NCI-H1436 treated with DMSO at 0.1 percent for 48 hours (cell line): ENCODE measurements at regions not wholly inside any gene's neighbourhood (a gene's known extent, or its start where the extent isn't known, plus 50 kb on each side); places are given as distances from the start of the nearest gene placed in this dataset.
"Not testable (repeated sequence)": the region's sequence is repeated elsewhere in the genome, so short reads cannot be mapped to it uniquely, and the experiment has no call there.

Experiments used
- DNase-seq: peaks from one replicate; lab custom pipeline; 2025; lab: John Stamatoyannopoulos, UW

GRCh38 chr12:25337916-25338315 lies 87.2 kb upstream of the KRAS start:
- no peak for DNase-seq

GRCh38 chr12:25332143-25332542 lies 81.4 kb upstream of the KRAS start:
- DNase-seq, result no peak

- DNase-seq, result no peak
These were observed 77.5 kb upstream of the KRAS start for GRCh38 chr12:25328072-25328712.

- no peak for DNase-seq
These were observed 76.6 kb upstream of the KRAS start for GRCh38 chr12:25327321-25327720.

- no peak for DNase-seq
These were observed 75.6 kb upstream of the KRAS start for GRCh38 chr12:25326326-25326725.

GRCh38 chr12:25324861-25325260 lies 74.1 kb upstream of the KRAS start:
- DNase-seq, result no peak

- DNase-seq, result no peak
These were observed 72.9 kb upstream of the KRAS start for GRCh38 chr12:25323581-25323982.

- DNase-seq, result no peak
These were observed 72.3 kb upstream of the KRAS start for GRCh38 chr12:25322918-25323531.

GRCh38 chr12:25322351-25322750 lies 71.6 kb upstream of the KRAS start:
- no peak for DNase-seq

- DNase-seq, result no peak
These were observed 71.0 kb upstream of the KRAS start for GRCh38 chr12:25321772-25322171.

GRCh38 chr12:25320123-25321006 lies 69.6 kb upstream of the KRAS start:
- no peak for DNase-seq

- DNase-seq, result no peak
These were observed 68.7 kb upstream of the KRAS start for GRCh38 chr12:25319233-25319984.

- DNase-seq, result no peak
These were observed 66.8 kb upstream of the KRAS start for GRCh38 chr12:25317553-25317952.

GRCh38 chr12:25315388-25315787 lies 64.7 kb upstream of the KRAS start:
- no peak for DNase-seq

- DNase-seq, result not testable (repeated sequence)
These were observed 62.7 kb upstream of the KRAS start for GRCh38 chr12:25313266-25313990.

GRCh38 chr12:25311506-25311905 lies 60.8 kb upstream of the KRAS start:
- no peak for DNase-seq

- not testable (repeated sequence) for DNase-seq
These were observed 59.3 kb upstream of the KRAS start for GRCh38 chr12:25310071-25310470.

GRCh38 chr12:25308756-25309155 lies 58.0 kb upstream of the KRAS start:
- no peak for DNase-seq

- no peak for DNase-seq
These were observed 57.1 kb upstream of the KRAS start for GRCh38 chr12:25307818-25308217.

- DNase-seq, result no peak
These were observed 51.1 kb upstream of the KRAS start for GRCh38 chr12:25301798-25302197.
